ENCODE measurements at regions not wholly inside any gene's neighbourhood (a gene's known extent, or its start where the extent isn't known, plus 50 kb on each side); places are given as distances from the start of the nearest gene placed in this dataset.
"Not testable (repeated sequence)": the region's sequence is repeated elsewhere in the genome, so short reads cannot be mapped to it uniquely, and the experiment has no call there.

DNA sequence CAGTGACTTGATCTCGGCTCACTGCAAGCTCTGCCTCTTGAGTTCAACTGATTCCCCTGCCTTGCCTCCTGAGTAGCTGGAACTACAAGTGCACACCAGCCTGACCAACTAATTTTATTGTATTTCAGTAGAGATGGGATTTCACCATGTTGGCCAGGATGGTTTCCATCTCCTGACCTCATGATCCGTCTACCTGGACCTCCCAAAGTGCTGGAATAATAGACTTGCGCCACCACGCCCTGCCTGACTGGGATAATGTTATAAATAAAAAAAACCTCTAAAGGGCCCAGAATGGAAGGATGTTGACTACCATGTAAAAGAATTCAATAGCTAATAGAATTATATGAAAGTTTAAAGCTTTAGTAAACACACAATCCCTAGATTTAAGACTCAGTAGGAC lies 91.9 kb downstream of the TSPY10 start:
- WGBS: 66% methylated on average over 4 of the region's 4 CpGs
- no peak overlapping the region for H3K27ac ChIP-seq (ENCODE audit: low read length)
- intact Hi-C loops (cut with DNase I): no loop called here
- H3K9me3 ChIP-seq (ENCODE audit: control insufficient read depth, low read length): no peaks in the 10 kb centered on the region
- ATAC-seq: no peak
- H3K27me3 ChIP-seq (ENCODE audit: control insufficient read depth, insufficient read depth): no peaks in the 10 kb centered on the region
- H3K4me3 ChIP-seq (ENCODE audit: low read length): no peak overlapping the region
- H3K4me1 ChIP-seq (ENCODE audit: control insufficient read depth, insufficient read depth, low read length): no peaks in the 10 kb centered on the region
- DNase-seq: no peak

DNA sequence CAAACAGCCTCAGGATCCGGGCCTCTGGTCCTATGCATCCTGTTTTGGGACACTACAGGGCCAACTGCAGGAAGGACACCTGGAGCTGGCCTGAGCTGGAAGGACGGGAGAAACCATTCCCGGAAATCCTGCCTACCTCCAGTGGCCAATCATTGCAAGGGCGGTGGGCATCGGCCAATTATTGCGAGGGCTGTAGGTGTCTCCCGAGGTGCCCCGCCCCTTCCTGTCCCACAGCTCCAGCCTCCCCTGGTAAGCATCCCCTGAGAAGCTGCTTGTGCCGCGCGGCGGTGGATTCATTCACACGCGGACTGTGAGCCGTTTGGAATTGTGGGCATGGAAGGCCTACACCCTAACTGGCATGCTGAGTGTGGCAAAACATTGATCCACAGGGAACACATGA lies 95.5 kb downstream of the TSPY10 start:
- no peaks in the 10 kb centered on the region for H3K9me3 ChIP-seq (ENCODE audit: control insufficient read depth, low read length)
- ATAC-seq (no peak), DNase-seq (no peak)
- H3K4me1 ChIP-seq (ENCODE audit: control insufficient read depth, insufficient read depth, low read length): no peaks in the 10 kb centered on the region
- no peak overlapping the region for H3K4me3 ChIP-seq (ENCODE audit: low read length)
- no peaks in the 10 kb centered on the region for H3K27me3 ChIP-seq (ENCODE audit: control insufficient read depth, insufficient read depth)
- intact Hi-C loops (cut with DNase I): no loop called here
- 87% methylated on average over 15 of the region's 15 CpGs for WGBS
- no peak overlapping the region for H3K27ac ChIP-seq (ENCODE audit: low read length)

DNA sequence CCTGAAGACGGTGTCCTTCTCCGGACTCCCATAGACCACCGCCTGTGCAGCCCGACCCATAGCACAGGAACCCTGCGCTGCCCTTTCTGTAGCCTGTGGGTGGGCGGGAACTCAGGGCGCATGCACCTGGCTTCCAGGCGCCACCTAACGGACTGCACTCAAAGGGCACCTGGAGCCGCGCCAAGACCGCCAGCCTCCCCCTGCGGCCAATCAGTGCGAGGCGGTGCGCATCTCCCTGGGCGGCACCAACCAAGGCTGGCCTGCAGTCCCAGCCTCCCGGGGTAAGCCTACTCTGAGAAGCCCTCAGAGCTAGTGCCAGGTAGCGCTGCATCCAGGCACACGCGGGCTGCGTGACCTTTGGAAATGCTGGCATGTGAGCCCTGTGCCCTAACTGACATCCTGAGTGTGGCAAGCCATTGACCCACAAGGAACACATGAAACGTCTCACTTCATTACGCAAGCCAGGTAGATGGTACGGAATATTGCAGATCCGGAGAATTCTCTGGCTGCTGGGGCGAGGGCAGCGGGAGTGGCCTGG lies 113.0 kb downstream of the TSPY10 start:
- DNase-seq; H3K27me3 ChIP-seq (ENCODE audit: control insufficient read depth, insufficient read depth); ATAC-seq; H3K4me1 ChIP-seq (ENCODE audit: control insufficient read depth, insufficient read depth, low read length); H3K27ac ChIP-seq (ENCODE audit: low read length); H3K4me3 ChIP-seq (ENCODE audit: low read length); intact Hi-C loops (cut with DNase I); H3K9me3 ChIP-seq (ENCODE audit: control insufficient read depth, low read length): not testable (repeated sequence)
- 52% methylated on average over 7 of the region's 28 CpGs for WGBS

DNA sequence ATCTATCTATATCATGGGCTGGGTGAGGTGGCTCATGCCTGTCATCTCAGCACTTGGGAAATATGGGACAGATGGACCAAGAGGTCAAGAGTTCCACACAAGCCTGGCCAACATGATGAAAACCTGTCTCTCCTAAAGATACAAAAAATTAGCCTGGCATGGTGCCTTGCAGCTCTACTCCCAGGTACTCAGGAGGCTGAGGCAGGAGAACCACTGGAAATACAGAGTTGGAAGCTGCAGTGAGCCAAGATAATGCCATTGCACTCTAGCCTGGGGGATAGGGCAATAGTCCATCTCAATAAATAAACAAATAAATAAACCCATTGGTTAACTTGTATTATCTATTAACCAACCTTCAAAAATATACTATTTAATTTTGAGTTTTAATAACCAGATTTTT lies 138.5 kb downstream of the TSPY10 start:
- H3K27ac ChIP-seq (ENCODE audit: low read length); H3K4me3 ChIP-seq (ENCODE audit: low read length); H3K4me1 ChIP-seq (ENCODE audit: control insufficient read depth, insufficient read depth, low read length); intact Hi-C loops (cut with DNase I); H3K27me3 ChIP-seq (ENCODE audit: control insufficient read depth, insufficient read depth); DNase-seq; ATAC-seq; H3K9me3 ChIP-seq (ENCODE audit: control insufficient read depth, low read length): not testable (repeated sequence)

DNA sequence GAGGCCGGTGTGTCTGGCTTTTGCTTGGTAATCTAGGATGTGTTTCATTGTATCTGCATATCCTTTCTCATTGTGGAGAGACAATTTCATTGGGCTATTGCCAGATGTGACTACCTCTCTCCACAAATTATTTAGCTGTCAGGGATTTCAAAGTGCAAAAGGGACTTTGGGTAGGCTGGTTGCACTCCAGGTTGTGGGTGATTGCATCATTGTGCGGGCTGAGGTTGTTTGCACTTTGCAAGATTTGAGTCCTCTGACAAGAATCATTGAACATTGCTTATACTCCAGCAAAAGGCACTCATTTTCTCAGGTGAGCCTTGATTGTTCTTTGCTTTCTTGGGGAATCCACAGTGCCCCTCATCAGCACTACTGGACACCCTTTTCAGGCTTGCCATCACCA lies 164.8 kb downstream of the TSPY10 start:
- ATAC-seq; H3K27me3 ChIP-seq (ENCODE audit: control insufficient read depth, insufficient read depth); H3K9me3 ChIP-seq (ENCODE audit: control insufficient read depth, low read length); H3K4me1 ChIP-seq (ENCODE audit: control insufficient read depth, insufficient read depth, low read length); DNase-seq; H3K27ac ChIP-seq (ENCODE audit: low read length); H3K4me3 ChIP-seq (ENCODE audit: low read length); intact Hi-C loops (cut with DNase I): not testable (repeated sequence)
- WGBS: no CpG with 5 or more reads among the region's 2 CpGs

DNA sequence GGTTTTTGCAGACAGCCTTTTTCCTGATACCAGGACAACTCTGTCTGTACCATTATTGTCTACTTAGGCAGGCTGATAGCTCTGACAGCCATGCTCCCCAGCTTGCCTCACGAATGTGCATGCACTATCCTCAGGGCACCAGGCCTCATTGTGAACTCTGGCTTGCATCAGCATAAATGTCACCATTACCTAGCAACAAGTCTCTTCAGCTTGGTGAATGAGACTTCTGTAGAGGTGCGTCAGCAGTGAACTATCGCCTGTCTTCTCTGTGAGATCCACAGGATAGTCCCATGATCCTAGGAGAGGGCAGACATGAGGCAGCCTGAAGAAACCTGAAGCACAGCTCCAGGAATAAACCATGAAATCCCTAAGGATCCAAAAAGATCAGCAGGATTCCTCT lies 189.3 kb downstream of the TSPY10 start:
- H3K4me1 ChIP-seq (ENCODE audit: control insufficient read depth, insufficient read depth, low read length); DNase-seq; ATAC-seq; H3K27me3 ChIP-seq (ENCODE audit: control insufficient read depth, insufficient read depth); intact Hi-C loops (cut with DNase I); H3K9me3 ChIP-seq (ENCODE audit: control insufficient read depth, low read length); H3K27ac ChIP-seq (ENCODE audit: low read length); H3K4me3 ChIP-seq (ENCODE audit: low read length): not testable (repeated sequence)
- no CpG with 5 or more reads among the region's 3 CpGs for WGBS

DNA sequence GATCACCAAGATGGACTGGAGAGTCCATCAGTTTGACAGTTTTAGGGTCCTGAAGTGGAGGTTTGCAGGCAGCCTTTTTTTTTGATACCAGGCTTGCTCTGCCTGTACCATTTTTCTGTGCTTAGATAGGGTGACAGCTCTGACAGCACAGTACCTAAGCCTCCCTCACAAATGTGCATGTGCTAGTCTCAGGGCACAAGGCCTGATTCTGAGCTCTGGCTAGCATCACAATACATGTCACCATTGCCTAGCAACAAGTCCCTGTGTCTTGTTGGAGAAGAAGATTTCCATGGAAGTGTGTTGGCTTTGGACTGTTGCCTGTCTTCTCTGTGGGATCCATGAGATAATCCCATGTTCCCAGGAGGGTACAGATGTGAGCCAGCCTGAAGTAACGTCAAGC lies 191.1 kb downstream of the TSPY10 start:
- ATAC-seq; H3K9me3 ChIP-seq (ENCODE audit: control insufficient read depth, low read length); H3K4me1 ChIP-seq (ENCODE audit: control insufficient read depth, insufficient read depth, low read length); H3K4me3 ChIP-seq (ENCODE audit: low read length); H3K27ac ChIP-seq (ENCODE audit: low read length); H3K27me3 ChIP-seq (ENCODE audit: control insufficient read depth, insufficient read depth); intact Hi-C loops (cut with DNase I); DNase-seq: not testable (repeated sequence)
- WGBS: no CpG with 5 or more reads among the region's 1 CpG

DNA sequence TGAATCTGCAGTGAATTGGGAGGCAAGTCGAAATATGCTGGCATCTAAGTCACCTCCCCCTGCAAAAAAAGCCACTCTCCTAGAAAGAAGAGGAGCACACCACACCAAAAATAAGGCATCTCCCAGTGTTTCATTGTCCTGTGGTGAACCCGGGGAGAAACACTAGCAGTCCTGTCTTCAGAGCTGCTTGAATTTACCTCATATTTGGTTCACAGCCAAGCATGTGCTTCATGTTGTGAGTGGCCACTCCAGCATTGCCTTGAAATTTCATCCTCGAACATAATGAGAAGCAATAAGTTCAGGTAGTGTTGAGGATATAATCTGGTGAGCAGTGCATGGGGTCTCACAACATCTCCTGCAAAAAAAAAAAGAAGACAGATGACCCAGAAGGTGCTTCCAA lies 191.9 kb downstream of the TSPY10 start:
- H3K27ac ChIP-seq (ENCODE audit: low read length); H3K4me3 ChIP-seq (ENCODE audit: low read length); H3K27me3 ChIP-seq (ENCODE audit: control insufficient read depth, insufficient read depth); intact Hi-C loops (cut with DNase I); ATAC-seq; H3K4me1 ChIP-seq (ENCODE audit: control insufficient read depth, insufficient read depth, low read length); H3K9me3 ChIP-seq (ENCODE audit: control insufficient read depth, low read length); DNase-seq: not testable (repeated sequence)
- WGBS: no CpG with 5 or more reads among the region's 3 CpGs

DNA sequence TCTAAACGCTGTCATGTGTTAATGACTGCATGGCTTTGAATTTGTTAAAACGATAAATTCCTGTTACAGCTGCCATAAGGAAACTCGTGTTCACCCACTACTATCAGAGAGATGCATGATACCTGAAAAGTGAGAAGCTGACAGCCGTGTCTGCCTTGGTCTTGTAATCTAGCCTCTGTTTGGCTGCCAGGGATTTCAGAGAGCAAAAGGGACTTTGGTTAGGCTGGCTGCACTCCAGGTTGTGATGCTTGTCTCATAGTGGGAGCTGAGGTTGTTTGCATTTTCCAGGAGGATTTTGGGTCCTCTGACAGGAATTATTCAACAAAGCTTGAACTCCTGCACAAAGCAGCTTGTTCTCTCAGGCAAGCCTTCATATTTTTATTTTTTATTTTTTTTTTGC lies 209.9 kb downstream of the TSPY10 start:
- H3K4me3 ChIP-seq (ENCODE audit: low read length); ATAC-seq; intact Hi-C loops (cut with DNase I); H3K9me3 ChIP-seq (ENCODE audit: control insufficient read depth, low read length); DNase-seq; H3K27ac ChIP-seq (ENCODE audit: low read length); H3K27me3 ChIP-seq (ENCODE audit: control insufficient read depth, insufficient read depth); H3K4me1 ChIP-seq (ENCODE audit: control insufficient read depth, insufficient read depth, low read length): not testable (repeated sequence)
- WGBS: no CpG with 5 or more reads among the region's 4 CpGs

DNA sequence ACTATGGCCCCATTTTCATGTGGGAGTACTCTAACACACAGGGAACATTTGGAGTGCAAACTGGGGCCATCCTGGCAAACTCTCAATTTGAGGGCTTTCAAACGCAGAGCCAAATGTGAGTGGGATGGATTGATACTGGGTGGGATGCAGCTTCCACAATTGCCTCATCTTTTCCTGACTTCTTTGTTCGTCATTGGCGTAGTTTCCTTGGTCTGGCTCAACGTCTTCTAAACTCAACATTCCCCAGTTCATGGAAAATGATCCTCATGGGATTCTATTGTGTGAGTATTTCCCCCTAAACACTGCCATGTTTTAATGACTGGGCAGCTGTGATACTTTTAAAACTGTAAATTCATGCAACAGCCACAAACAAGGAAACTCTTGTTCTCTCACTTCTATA lies 228.3 kb downstream of the TSPY10 start:
- H3K27me3 ChIP-seq (ENCODE audit: control insufficient read depth, insufficient read depth); H3K9me3 ChIP-seq (ENCODE audit: control insufficient read depth, low read length); intact Hi-C loops (cut with DNase I); DNase-seq; H3K4me3 ChIP-seq (ENCODE audit: low read length); H3K4me1 ChIP-seq (ENCODE audit: control insufficient read depth, insufficient read depth, low read length); H3K27ac ChIP-seq (ENCODE audit: low read length): not testable (repeated sequence)
- no CpG with 5 or more reads among the region's 4 CpGs for WGBS
- peak in 1 of 2 donors; percentile 64 for ATAC-seq

DNA sequence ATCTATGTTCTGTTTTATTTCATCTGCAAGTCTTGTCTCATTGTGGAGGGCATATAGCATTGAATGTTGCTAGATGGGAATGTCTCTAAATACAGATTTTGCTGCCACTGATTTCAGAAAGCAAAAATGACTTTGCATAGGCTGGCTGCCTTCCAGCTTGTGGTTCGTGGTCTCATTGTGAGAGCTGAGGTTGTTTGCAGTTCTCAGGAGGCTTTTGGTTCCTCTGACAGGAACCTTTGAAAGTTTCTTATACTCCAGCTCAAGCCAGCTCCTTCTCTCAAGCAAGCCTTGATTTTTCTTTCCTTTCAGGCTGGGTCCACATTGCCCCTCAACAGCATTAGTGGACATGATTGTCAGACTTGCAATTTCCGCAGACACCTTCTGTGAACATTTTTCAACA lies 229.8 kb downstream of the TSPY10 start:
- intact Hi-C loops (cut with DNase I); ATAC-seq: not testable (repeated sequence)

DNA sequence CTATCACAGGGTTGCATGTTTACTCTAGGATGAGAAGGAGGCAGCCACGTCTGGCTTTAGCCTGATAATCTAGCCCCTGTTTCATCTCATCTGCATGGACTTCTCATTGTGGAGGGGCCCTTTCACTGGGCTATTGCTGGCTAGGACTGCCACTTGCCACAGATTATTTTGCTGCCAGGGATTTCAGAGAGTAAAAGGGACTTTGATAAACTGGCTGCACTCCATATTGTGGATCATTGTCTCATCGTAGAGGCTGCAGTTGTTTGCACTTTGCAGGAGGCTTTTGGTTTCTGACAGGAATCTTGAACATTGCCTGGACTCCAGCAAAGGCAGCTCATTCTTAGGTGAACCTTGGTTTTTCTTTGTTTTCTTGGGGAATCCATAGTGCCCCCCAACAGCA lies 234.8 kb downstream of the TSPY10 start:
- H3K4me1 ChIP-seq (ENCODE audit: control insufficient read depth, insufficient read depth, low read length); H3K4me3 ChIP-seq (ENCODE audit: low read length); H3K27ac ChIP-seq (ENCODE audit: low read length); ATAC-seq; H3K27me3 ChIP-seq (ENCODE audit: control insufficient read depth, insufficient read depth); H3K9me3 ChIP-seq (ENCODE audit: control insufficient read depth, low read length); intact Hi-C loops (cut with DNase I); DNase-seq: not testable (repeated sequence)
- no CpG with 5 or more reads among the region's 2 CpGs for WGBS

More for the DNA sequence above, 229.8 kb downstream of the TSPY10 start:
- DNase-seq; H3K27me3 ChIP-seq (ENCODE audit: control insufficient read depth, insufficient read depth); H3K9me3 ChIP-seq (ENCODE audit: control insufficient read depth, low read length); H3K4me3 ChIP-seq (ENCODE audit: low read length); H3K27ac ChIP-seq (ENCODE audit: low read length); H3K4me1 ChIP-seq (ENCODE audit: control insufficient read depth, insufficient read depth, low read length): not testable (repeated sequence)
- no CpG with 5 or more reads among the region's 2 CpGs for WGBS
